ENCODE measurements at regions not wholly inside any gene's neighbourhood (a gene's known extent, or its start where the extent isn't known, plus 50 kb on each side); places are given as distances from the start of the nearest gene placed in this dataset.

DNA sequence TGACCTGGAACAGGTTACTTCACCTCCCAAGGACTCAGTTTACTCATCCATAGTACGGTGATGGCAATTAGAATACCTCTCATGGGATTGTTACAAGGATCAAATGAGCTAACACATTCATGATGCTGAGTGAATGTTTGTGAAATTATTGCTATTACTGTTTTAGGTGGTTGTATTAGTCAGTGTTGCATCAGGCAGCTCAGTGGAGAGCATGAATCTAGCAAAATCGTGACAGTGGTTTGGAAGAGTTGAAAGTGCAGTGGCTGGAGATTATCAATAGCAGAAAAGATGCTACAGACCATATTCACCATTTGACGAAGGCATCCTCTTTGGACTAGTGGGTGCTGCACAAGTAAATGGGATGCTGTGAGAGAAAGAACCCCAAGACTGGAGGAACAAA lies 50.4 kb upstream of the CTNNBL1 start:
- no peak for DNase-seq

DNA sequence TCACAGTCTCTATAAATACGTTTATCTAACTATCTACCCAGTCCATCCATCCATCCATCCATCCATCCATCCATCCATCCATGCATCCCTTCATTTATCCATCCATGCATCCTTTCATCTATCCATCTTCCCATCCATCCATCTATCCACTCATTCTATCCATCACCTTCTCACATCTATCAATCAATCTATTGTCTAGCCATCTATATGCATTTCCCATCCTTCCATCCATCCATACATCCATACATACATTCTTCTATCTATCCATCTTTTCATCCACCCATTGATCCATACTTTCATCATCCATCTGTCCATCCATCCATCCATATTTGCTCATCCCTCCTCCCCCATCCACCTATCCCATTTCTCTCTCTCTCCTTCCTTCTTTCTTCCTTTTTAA lies 51.6 kb upstream of the CTNNBL1 start:
- DNase-seq, result no peak

DNA sequence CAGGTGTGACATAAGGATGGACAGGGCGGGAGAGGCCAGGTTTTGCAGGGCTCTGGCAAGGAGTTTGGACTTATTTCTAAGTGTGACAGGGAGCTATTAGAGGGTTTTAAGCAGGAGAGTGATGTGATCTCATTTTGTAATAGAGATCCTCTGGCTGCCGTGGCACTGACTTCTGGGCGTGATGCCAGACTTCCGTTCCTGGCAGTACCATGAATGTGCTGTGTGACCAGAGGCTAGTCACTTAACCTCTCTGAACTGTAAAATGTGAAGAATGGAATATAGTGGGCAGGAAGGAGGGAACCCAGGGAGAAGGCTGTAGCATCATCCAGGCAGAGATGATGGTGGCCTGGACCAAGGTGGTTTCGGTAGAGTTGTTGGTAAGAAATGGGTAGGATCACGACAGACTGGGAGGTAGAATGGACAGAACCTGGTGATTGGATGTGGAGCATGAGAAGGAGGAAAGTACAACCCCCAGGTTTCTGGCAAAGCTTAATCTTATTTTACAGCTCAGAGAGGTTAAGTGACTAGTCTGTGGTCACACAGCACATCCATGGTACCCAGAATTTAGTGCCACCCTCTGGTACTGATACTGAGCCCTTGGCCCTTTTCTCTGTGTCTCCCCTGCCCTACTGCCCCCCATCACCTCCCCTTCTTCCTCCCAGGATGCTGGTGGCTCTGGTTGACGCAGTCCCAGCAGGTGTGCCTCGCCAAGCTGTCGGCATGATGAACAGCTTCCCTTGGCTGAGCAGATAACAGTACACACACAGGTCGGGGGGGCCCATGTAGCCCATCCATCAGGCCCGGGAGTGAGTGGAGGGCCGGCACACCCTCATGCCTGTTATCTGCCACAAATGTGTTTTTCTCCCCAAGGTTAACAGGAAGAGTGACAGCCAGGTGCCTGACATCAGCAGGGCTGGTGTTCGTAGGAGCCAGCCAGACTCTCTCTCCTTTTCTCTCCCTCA lies 52.9 kb upstream of the CTNNBL1 start:
- DNase-seq, result no peak

DNA sequence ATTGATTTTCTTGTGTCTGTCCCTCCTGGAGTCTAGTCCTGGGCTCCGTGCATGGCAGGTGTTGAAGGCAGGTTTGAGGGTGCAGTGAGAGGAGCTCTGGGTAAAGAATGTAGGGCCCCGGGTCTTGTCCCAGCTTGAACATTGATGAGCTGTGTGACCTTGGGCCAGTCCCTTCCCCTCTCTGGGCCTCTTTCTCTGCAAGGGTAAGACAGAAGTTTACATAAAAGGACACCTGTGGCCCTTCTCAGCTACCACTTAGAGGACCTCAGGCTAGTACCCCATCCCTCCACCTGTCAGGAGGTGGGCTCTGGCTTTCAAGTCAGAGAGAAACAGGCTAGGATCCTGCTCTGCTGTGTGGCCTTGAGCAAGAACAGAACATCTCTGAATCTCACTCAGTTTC lies 55.3 kb upstream of the CTNNBL1 start:
- DNase-seq, result no peak

DNA sequence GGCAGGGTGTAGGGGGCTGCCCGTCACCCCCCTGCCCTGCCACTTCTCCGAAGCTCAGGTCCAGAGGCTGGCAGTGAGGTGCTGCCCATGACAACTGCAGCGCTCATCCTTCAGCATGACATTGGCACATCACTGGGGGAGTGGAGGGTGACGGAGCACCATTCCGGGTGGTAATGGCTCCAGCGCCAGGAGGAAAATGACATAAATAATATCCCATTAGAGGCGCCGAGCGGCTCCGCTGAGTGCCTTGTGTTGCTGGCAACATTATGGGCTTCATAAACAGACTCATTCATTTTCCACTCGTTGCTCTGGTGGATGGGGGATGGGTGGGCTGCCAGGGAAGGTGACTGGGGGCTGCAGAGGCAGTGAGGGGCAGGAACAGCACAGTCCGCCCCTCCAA lies 56.9 kb upstream of the CTNNBL1 start:
- DNase-seq, result no peak

DNA sequence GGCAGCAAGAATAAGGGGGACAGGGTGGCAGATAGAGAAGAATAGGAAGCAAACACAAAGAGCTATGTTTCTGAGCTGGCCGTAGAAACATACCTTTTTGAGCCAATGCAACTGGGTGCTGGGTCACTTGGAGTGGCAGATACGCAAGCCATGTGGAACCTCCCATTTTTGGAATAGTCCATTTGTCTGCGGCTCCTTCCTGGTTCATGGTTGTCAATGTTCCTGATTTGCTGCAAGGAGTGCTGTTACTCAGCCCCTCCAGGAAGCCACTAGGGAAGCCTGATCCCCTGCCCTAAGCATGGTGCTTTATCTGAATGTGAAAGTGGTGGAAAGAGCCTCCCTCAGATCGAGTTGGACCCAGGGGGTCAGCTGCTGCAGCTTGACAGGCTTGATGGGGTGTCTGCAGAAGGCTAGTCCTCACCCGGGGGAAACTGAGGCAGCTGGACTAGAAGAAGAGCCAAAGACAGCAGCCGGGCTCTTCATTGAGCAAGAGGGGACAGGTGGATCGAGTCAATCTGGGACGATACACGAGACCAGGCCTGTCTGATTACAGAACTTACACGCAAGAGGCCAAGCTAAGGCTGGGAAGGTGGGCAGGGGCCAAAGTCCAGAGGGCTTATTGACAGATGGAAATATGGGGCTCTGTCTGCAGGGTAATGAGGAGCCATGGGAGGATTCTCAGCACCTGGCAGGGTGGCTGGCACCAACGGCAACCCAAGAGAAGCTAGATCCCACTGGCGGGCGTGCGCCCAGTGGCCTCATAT lies 57.4 kb upstream of the CTNNBL1 start:
- no peak for DNase-seq

DNA sequence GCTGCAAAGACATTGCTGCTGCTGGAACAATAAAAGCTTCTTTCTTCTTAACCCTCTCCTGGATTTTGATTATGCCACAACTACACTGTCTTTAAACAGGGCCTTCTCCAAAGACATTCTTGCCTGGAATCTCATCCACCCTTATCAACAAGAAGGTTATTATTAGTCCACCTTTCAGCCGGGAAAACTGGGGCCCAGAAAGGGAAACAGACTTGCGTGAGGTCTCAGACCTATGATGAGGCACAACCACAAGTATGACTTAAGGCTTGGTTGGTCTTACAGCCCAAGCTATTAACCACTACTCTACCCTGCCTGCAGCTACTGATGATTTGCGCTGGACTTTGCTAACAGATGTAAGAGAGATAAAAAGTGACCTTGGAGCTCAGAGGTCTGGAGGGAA lies 62.8 kb upstream of the CTNNBL1 start:
- DNase-seq, result no peak

DNA sequence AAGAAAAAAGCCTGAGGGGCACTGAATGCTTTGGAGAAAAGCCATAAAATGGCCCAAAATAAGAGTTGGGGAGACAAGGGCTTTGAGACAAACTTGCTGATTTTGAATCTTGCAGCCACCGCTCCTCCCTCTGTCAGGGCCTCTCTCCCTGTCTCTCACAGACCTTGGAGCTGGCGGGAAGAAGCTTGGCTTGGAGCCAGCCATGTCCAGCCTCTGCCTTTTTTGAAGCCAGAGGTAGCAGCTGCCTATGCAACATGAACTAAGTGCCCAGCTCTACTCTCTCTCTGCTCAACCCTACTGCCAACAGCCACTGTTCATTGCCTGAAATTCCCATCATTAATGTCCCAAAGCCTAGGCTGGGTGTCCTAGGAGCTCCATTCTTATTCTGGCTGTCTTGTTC lies 63.7 kb upstream of the CTNNBL1 start:
- DNase-seq, result no peak

DNA sequence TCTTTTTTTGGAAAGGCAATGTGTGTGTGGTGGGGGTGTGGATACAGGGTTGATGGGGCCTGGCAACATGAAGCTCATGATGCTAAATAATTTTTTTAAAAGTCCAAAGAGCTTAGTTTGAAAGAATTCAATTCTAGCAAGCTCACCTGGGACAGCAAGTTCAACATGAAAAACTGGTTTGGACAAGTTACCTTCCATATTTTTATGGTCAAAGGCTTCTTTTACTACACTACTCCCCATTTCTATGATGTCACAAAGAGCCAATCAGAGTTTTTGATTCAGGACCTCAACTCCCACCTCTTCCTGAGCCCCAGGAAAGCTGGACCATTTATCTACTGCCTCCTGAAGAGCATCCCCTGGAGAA lies 66.1 kb upstream of the CTNNBL1 start:
- DNase-seq, result no peak

DNA sequence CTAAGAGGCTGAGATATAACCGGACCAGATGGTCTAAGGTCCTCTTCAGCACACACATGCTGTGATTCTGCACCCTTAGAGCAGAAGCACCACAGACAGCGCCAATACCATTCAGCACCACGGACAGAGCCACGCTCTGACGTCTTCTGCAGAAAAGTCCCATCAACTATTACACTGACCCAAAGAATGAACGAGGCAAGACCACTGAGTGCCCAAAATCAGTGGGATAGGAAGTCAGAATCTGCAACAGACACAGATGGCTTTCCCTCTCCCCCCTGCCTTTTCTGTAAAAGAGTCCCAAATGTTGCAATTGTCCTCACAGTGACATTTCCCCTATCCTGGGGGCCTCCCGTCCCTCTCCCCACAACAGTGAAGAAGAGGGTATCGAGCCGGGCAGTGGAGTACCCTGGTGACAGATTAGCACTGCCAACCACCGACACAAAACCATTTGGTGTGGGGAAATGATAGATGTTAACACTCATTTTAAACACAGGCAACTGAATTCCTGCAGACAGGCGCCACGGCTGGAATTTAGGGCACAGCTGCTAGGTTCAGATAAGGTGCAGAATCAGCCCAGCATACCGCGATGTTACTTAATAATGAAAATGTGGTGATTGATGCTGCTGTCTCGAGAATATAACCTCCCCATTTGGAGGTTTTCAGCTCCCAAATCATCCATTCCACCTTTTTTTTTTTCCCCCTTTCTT lies 66.6 kb upstream of the CTNNBL1 start:
- DNase-seq, result peak; percentile 84

DNA sequence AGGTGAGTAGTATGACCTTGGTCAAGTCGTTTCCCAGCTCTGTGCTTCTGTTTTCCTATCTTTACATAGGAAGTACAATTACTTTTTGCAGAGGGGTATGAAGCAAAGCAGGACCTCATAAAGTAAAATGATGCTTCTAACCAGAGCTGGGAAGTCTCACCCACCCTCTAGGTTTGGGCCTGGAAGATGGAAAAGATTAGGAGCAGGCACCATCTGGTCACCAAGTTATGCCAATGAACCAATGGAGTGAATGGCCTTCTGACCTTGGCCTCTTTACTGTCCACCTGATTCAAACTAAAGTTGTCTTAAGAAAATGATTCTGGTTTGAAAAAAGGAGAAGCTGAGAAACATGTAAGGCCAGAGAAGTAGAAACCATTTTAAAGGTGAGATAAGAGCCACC lies 68.9 kb upstream of the CTNNBL1 start:
- no peak for DNase-seq

DNA sequence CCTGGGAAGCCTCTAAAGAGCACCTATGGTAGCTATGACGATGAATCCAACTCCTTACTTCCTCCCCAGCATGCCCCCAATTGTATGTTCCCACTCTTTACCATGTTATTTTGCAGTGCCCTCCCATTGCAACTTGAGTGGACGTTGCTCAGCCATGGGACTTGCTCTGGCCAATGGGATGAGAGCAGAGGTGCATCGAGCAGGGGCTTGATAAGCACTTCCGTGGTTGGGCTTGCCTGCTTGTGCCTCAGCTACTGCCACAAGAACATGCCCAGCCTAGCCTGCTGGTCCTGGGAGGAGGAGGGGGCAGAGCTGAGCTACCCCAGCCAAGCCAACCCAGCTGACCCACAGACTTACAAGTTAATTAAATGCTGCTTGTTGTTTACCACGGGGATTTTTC lies 71.1 kb upstream of the CTNNBL1 start:
- no peak for DNase-seq

DNA sequence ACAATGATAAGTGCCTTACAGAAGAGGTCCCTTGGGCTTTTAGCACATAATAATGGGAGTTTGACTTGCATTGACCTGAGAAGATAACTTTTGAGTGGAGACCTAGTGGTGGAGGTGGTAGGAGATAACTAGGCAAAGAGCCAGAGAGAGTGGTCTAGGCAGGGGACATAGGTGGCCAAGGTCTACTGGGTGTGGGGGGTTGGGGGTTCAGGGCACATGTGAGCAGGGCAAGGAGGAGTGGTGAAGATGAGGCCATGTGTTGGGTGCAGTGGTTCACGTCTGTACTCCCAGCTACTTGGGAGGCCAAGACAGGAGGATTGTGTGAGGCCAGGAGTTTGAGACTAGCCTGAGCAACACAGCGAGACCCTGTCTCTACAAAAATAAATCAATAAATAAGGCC lies 74.3 kb upstream of the CTNNBL1 start:
- no peak for DNase-seq

DNA sequence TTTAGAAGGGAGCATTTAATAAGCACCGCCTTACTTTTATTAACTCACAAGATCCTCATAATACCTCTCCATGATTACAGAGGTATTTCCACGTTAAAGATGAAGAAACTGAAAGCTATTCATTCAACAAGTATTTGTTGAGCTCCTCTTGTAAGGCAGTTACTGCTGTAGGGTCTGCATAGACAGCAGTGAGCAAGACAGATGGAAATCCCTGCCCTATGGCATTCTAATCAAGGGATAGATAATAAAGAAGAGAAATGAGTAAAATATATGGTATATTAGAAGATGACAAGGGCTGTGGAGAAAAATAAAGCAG lies 77.8 kb upstream of the CTNNBL1 start:
- no peak for DNase-seq

DNA sequence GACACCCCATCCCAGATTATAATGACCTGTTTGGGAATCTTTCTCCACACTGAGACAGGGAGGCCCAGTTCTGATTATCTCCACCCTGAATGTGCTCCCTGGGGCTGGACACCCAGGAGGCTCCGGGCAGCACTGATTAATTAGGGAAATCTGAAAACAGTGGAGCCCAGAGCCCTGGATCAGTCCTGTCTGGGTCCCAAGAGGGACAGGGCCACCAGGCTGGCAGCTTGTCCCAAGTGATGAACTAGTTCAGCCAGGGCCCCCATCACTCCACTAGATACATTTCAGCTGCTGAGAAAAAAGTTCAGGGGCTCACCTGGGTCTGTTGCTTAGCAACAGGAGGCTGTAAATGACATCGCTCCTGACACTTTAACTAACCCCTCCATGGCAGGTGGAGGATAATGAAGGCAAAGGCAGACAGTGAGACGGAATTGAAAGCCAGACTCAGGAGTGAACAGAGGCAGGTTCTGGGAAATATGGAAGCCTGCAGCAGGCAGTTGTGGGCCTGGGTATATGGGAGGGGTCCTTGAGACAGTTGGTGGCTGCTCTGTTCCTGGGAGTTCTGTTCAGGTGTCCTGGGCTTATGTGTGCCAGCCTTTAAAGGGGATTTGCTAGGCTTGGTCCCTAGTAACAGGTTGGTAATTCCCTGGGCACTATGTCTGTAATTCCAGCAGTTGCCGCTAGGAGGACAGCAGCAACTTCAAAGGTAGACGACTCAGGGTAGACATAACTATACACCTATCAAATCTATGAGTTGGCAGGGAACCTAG lies 78.3 kb upstream of the CTNNBL1 start:
- DNase-seq, result peak; percentile 68

DNA sequence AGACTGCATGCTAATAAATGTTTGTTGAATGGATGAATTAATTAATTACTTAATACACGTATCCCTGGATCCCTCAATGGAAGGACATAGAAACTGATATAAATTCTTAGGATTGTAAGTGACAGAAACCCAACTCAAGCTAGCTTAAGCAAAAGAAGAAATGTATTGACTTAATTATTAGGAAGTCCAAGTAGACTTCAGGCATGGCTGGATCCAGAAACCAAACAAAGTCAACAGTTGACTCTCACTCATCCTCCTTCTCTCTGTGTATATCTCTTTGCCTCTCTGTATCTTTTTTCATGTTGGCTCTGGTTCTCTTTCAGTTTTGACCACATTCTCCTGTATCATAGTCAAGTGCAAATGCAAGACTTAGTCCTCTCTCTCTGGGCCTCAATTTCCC lies 82.0 kb upstream of the CTNNBL1 start:
- DNase-seq, result no peak

DNA sequence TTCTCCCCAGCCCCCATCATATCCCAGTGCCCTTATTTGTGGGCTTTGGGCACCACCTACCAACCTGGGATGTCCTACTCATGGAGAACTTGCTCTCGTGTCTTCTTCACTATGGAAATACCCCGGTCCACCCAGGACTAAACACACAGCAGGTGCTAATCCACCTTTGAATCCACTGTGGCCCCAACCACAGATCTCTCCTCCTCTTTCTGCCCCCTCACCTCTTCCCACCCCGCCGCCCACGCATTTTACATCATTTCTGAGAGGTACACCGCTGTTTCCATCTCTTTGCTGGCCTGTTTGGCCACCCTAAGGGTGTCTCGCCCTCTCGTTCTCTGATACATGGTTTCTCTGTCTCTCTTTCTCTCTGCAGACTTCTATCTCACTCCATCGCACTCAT lies 82.5 kb upstream of the CTNNBL1 start:
- DNase-seq, result no peak

DNA sequence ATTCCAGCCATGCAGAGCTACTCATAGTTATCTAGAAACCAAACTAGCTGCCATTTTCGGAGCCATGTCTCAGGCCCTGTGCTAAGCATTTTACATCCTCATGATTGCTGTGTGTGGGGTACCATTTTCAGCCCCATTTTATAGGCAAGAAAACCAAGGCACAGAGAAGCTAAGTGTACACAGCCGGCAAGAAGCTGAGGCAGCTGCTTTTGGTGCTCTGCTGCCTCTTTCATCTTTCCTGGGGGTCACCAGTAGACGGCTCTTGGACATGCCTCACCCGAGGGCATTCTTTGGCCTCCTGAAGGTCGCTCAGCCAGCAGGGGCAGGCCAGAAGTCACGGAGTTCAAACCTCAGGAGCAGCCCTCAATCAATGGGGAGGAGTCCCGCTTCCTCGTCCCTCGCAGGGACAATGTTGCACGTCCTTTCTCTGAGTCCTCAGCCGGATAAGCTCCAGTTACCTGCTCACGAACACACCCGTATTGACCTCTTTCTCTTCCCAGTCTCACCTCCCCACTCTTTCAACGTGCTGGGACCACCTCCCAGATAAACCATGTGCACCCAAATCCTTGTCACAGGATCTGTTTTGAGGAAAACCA lies 82.6 kb upstream of the BLCAP start:
- no peak for DNase-seq

DNA sequence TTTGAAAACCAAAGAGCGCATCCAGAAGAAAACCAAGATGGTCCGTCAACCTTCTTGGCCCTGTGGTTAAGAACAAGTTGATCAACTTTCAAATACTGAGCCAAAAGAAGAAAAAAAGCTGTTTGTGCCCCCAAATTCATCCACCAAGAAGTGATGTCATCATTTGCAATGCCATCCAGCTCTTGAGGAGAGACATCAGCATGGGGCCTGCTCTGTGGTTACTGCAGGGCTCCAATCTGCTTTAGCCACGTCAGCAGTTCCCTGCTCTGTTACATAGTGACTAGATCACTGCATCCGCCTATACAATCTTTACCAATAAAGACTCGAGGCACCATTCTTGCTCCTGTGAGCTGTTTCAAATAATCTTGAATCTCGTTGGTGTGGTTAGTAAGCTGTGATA lies 75.0 kb upstream of the BLCAP start:
- no peak for DNase-seq

DNA sequence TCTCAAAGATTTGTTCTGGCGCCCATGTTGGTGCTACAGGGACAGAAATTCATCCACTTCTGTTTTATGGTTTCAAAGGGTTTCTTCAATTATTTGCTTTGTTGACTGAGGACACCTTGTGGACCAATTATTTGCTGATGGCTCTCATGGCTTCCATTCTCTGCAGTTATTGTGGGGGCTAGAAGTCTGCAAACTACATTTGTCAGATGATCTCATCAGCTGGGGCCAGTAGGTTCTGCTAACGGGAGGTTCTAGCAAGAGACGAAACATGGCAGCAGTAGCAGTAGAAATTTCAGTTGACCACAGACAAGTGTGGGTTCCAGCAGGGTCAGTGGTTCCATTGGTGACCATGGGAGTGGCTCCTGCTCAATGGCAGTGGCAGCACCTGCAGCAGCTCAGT lies 72.8 kb upstream of the BLCAP start:
- DNase-seq, result no peak

DNA sequence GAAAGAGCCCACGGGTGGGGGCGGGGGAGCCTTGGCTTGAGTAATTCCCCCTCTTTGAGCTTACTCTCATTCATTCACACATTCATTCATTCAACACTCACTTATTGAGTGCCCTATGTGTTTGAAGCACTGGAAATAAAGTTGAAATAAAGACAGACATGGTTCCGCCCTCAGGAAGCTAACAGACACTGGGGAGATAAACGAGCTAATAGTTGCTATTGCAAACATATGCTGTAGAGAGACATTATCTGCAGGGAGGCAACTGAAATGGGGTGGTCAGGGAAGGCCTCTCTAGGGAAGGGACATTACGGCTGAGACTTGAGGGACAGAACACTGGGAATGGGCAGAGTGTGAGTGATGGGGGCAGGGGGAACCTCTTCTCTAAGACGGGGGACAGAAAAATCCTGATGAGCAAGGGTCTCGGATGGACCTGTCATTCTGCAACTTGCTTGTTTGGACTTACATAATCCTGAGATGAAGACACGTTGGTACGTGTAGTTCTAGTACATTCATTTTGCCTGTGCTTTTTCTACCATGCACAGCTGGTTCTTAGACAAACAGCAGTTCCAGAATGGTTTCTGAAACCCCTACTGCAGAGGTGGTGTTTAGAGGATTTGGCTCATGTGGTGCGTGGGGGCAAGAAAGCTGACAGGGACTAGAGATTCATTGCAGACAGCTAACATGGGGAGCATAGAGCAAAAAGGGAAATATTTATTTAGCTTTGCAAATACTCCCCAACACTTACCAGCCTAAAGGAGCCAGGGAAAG lies 71.1 kb upstream of the BLCAP start:
- DNase-seq, result no peak

DNA sequence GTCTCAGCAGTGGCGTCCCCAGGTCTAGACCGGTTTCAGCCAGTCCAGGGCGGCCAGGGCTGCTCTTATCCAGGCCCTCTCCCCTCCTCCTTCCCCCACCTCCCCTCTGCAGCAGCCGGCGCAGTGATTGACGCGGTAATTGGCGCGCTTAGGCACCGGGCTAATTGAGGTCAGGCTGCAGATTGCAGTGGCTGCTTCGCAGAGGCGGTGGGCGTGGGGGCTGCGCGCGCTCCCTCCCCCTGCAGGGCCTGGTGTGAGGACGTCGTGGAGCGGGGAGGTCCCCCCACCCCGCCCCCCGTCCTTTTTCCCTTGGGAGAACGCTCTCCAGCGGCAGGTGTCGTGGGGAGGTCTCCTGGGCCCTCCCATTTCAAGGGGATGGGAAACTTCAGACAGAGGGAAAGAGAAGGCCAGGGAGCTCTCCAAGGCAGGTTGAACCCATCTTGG lies 70.4 kb upstream of the BLCAP start:
- DNase-seq, result peak; percentile 86
